Spleen (tissue), 7 donors: ENCODE measurements at regions not wholly inside any gene's neighbourhood (a gene's known extent, or its start where the extent isn't known, plus 50 kb on each side); places are given as distances from the start of the nearest gene placed in this dataset.

ENCODE experiments used
- CTCF ChIP-seq, 11 experiments: fragments of 200-600 bp in 7 of 11; fragments of 450-650 bp in 4 of 11; sonication (generic) in 4 of 11; IDR thresholded peaks in 8 of 11; conservative IDR thresholded peaks in 3 of 11; 1 replicate in 7 of 11; 2 replicates in 4 of 11; pipeline versions ENCODE4 v1.4.0 to v1.8.0; 2016 to 2021; ENCODE audit warnings: antibody characterized with exemption in 11 of 11, inconsistent platforms in 4 of 11, mild to moderate bottlenecking in 1 of 11
- POLR2A ChIP-seq, 3 donors: fragments of 450-650 bp; IDR thresholded peaks; one replicate each; pipeline ENCODE4 v1.5.1; 2017; ENCODE audit warnings: antibody characterized with exemption in 3 of 3, mild to moderate bottlenecking in 1 of 3
- POLR2AphosphoS5 ChIP-seq, 3 donors: sonication (generic); formaldehyde crosslinking; IDR thresholded peaks; one replicate each; pipeline ENCODE4 v1.5.1; 2017; ENCODE audit warnings: antibody characterized with exemption in 3 of 3
- donor health status: DM: no; HTN: no; CAD: no; lungs with moderate emphysema.
- donor health status: DM: no; HTN: no; CAD: no.
- donor health status: DM: no; HTN: no; CAD: no.

- TF ChIP-seq CTCF (IDR thresholded peaks at IDR 0.05 in 8 of 11, conservative IDR thresholded peaks at IDR 0.05 in 3 of 11): no peak
- TF ChIP-seq POLR2AphosphoS5 (IDR thresholded peaks at IDR 0.05): no peak
- no peak for TF ChIP-seq POLR2A (IDR thresholded peaks at IDR 0.05)
These were observed 358.2 kb downstream of the QKI start for GRCh38 chr6:163772701-163773100.
